ENCODE measurements at regions not wholly inside any gene's neighbourhood (a gene's known extent, or its start where the extent isn't known, plus 50 kb on each side); places are given as distances from the start of the nearest gene placed in this dataset.
"Not testable (repeated sequence)": the region's sequence is repeated elsewhere in the genome, so short reads cannot be mapped to it uniquely, and the experiment has no call there.

DNA sequence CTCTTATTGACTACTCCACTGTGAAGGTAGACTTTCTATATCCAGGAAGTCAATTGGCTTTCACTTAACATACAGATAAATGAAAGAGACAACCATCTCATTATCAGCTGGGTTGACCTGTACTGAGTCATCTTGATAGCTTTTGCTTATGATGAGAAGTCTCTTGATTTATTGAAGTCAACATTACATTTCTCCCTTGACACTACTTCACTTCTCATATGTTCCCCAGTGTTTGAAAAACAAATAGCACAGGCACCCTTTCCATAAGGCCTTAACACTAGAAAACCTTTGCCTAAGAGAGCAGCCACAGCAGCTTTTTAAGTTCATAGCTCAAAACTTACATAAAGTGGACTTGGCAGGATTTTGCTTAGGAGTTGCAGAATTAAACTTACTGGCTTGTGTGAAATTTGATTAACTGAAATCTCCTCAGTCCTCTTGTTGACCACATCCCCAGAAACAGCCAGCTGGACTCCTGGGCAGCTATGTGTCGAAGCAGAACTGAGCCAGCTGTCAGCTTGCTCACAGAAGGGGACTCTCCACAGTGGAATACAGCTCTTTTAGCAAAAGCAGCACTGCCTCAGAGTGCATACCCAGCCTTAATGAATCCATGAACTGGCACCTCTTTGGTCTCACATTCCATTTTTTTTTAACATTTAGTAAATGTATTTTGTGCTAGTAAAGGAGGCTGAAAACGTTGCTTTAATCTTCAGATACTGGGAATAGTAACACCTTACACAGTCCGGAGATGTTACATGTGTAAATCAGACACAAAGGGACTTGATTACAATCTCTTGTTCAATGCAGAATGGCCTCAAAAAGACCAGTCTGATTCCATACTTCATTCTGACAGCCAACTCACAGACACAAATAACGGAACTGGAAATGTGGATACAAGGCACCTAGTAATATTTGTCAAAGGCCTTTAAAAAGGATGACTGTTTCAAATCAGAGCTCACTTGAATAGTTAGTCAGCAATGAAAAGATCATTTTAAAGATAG is 1532.7 kb downstream of the HACE1 start:
- no peak overlapping the region for H3K4me3 ChIP-seq (ENCODE audit: low read length)
- H3K4me1 ChIP-seq (ENCODE audit: insufficient read depth, low read length) = no peaks in the 10 kb centered on the region
- no peaks in the 10 kb centered on the region for H3K9me3 ChIP-seq (ENCODE audit: low read depth, low read length)
- H3K27me3 ChIP-seq (ENCODE audit: insufficient read depth, low read length) = no peaks in the 10 kb centered on the region

DNA sequence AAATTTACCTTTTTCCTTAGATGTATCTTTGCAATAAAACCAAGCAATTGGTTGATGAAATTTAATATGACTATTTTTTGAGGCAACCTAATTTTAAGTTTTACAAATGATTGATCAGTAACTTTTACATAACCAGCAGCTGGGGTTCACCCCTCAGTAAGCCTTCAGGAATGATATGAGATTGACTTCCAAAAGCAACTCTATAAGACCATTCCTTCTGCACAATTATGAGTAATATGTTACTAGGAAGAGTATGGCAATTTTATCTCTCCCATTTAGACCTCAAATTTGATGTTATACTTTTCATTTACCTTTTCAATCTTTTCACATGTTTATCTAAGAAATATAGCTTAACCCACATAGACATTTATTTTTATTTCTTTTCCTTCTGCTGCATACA is 1546.3 kb downstream of the HACE1 start:
- no peaks in the 10 kb centered on the region for H3K9me3 ChIP-seq (ENCODE audit: low read depth, low read length)
- H3K4me3 ChIP-seq (ENCODE audit: low read length) = no peak overlapping the region
- no peaks in the 10 kb centered on the region for H3K27me3 ChIP-seq (ENCODE audit: insufficient read depth, low read length)
- no peaks in the 10 kb centered on the region for H3K4me1 ChIP-seq (ENCODE audit: insufficient read depth, low read length)

DNA sequence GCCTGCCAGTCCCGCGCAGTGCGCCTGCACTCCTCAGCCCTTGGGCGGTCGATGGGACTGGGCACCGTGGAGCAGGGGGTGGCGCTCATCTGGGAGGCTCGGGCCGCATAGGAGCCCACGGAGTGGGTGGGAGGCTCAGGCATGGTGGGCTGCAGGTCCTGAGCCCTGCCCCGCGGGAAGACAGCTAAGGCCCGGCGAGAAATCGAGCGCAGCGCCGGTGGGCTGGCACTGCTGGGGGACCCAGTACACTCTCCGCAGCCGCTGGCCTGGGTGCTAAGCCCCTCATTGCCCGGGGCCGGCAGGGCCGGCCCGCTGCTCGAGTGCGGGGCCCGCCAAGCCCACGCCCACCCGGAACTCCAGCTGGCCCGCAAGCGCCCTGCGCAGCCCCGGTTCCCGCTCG is 1565.3 kb downstream of the HACE1 start:
- not testable (repeated sequence) for H3K4me1 ChIP-seq (ENCODE audit: insufficient read depth, low read length); H3K27me3 ChIP-seq (ENCODE audit: insufficient read depth, low read length); H3K9me3 ChIP-seq (ENCODE audit: low read depth, low read length); H3K4me3 ChIP-seq (ENCODE audit: low read length)

DNA sequence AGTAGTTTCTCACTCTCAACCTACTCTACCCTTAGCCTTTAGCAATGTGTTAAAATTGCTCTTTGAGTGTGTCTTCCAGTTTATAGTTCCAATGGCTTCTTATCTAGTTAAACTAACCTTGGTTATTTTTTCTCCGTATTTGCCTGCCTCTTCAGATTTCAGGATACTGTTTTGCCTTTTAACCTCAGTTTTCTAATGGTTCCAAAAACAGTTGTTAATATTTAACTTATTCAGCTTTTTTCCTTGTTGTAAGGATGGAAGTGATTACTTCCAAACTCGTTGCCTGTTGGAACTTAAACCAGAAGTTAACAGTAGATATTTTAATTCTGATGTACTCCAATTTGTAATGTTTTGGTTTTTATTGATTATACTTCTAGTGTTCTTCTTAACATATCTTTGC is 1574.9 kb downstream of the HACE1 start:
- Histone ChIP-seq H3K9me3 (ENCODE audit: low read depth, low read length) (no peaks in the 10 kb centered on the region), H3K4me3 (ENCODE audit: low read length) (no peak overlapping the region), H3K4me1 (ENCODE audit: insufficient read depth, low read length) (no peaks in the 10 kb centered on the region), H3K27me3 (ENCODE audit: insufficient read depth, low read length) (no peaks in the 10 kb centered on the region)

DNA sequence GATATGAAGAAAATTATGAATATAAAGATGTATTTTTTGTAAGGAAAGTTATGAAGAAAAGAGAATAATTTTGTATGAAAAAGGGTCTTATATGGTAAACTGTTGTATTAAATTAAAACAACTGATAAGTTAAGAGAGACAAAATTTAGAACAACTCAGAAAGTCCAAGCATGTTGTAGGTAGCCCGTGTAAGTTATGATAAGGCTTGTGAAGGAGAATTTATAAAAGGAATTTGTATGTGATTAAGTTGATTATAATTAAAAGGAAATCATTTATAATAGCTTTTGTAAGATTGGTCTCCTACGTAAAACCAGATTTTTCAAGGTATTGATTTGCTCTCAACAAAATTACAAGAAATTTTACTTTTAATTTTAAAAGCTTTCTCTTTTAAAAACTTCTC is 1579.3 kb downstream of the HACE1 start:
- Histone ChIP-seq H3K27me3 (ENCODE audit: insufficient read depth, low read length) (no peaks in the 10 kb centered on the region), H3K4me3 (ENCODE audit: low read length) (no peak overlapping the region)

DNA sequence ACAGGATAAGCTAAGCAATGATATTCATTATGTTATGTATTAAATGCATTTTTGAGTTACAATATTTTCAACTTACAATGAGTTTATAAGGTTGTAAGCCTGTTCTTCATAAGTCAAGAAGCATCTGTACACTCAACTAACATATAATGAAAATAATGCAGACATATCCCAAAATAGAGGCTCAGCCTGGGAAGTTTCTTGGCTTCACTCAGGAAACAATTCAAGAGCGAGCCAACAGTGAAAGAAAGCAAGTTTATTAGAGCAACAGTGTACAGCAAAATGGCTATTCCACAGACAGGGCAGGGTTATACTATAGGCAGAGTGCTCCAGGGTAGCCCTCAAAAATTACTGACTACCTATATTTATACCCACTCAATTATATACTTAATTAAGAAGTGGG is 1581.8 kb downstream of the HACE1 start:
- Histone ChIP-seq H3K4me1 (ENCODE audit: insufficient read depth, low read length) (no peaks in the 10 kb centered on the region), H3K9me3 (ENCODE audit: low read depth, low read length) (no peaks in the 10 kb centered on the region), H3K4me3 (ENCODE audit: low read length) (no peak overlapping the region), H3K27me3 (ENCODE audit: insufficient read depth, low read length) (no peaks in the 10 kb centered on the region)

More for the DNA sequence above, 1579.3 kb downstream of the HACE1 start:
- H3K9me3 ChIP-seq (ENCODE audit: low read depth, low read length) = no peaks in the 10 kb centered on the region
- no peaks in the 10 kb centered on the region for H3K4me1 ChIP-seq (ENCODE audit: insufficient read depth, low read length)

DNA sequence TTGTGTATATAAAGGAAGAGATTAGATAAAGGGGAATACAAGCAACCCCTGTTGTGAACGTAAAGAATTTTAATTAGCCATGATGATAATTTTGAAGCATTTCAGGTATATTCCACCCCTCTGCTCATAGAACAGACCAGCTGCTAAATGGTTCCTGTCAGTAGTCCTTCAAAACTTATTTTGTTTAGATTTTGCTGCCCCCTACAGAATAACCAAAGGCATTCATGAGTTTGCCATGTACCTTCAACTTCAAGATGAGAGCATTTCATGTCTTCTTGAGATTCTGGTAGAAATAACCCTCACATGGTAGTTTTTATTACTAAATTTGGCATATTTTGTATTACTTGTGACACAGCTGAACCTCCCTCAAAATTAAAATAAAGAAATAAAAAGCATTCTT is 1586.7 kb downstream of the HACE1 start:
- no peaks in the 10 kb centered on the region for H3K4me1 ChIP-seq (ENCODE audit: insufficient read depth, low read length)
- H3K27me3 ChIP-seq (ENCODE audit: insufficient read depth, low read length) = no peaks in the 10 kb centered on the region

DNA sequence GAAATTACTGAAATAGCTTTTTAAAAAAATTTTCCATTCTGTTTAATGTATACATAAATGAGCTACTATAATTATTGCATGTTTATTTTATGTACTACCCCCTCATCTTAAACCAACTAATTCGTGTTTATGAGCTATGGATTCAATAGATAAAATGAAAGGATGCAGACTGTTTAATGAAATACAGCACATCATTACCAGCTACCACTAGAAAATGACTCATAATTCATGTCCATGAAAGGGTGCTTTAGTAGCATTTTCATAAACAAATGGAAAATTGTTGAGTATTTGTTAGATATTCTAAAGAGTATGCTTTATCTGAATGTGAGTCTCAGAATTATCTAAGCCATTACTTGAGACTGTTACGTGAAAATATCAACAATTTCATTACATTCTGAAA is 1590.1 kb downstream of the HACE1 start:
- no peaks in the 10 kb centered on the region for H3K4me1 ChIP-seq (ENCODE audit: insufficient read depth, low read length)
- no peak overlapping the region for H3K4me3 ChIP-seq (ENCODE audit: low read length)
- H3K9me3 ChIP-seq (ENCODE audit: low read depth, low read length) = no peaks in the 10 kb centered on the region
- H3K27me3 ChIP-seq (ENCODE audit: insufficient read depth, low read length) = no peaks in the 10 kb centered on the region

More for the DNA sequence above, 1586.7 kb downstream of the HACE1 start:
- no peak overlapping the region for H3K4me3 ChIP-seq (ENCODE audit: low read length)
- H3K9me3 ChIP-seq (ENCODE audit: low read depth, low read length) = no peaks in the 10 kb centered on the region

DNA sequence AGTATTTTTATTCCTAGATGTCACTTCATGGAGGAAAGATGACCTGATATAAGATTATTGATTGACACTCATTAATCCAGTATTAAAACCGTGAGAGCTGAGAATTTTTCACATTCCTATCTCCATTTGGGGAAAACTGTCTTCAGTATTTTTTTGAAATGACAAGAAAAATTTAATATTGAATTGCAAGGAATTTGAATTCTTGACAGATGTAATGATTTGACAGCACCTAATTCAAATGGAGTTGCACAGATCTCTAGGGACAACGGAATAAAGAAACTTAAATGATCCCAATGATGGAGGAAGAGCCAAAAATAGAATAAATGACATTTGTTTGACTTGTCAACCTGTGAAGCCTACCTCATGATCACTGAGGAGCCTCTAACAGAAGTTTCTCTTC is 1591.4 kb downstream of the HACE1 start:
- H3K4me1 ChIP-seq (ENCODE audit: insufficient read depth, low read length) = no peaks in the 10 kb centered on the region
- no peaks in the 10 kb centered on the region for H3K27me3 ChIP-seq (ENCODE audit: insufficient read depth, low read length)
- no peaks in the 10 kb centered on the region for H3K9me3 ChIP-seq (ENCODE audit: low read depth, low read length)
- H3K4me3 ChIP-seq (ENCODE audit: low read length) = no peak overlapping the region

DNA sequence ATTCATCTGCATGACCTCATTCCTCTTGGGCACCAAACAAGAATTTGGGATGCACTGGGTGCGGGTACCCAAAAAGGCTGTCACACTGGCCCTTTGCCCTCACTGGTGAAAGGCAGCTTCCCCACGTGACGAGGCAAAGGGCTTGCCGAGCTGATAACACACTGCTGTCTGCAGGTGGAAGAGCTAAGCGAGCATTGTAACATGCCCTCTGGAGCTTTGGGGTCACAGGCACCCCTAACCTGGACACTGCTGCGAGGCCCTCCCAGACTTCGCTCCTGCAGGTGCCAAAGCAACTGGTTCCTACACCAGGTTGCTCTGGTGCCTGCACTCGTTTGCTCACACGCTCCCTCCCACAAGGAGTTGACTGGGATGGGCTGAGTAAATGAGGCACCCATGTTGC is 1595.7 kb downstream of the HACE1 start:
- Histone ChIP-seq H3K9me3 (ENCODE audit: low read depth, low read length) (no peaks in the 10 kb centered on the region), H3K27me3 (ENCODE audit: insufficient read depth, low read length) (no peaks in the 10 kb centered on the region), H3K4me3 (ENCODE audit: low read length) (no peak overlapping the region), H3K4me1 (ENCODE audit: insufficient read depth, low read length) (no peaks in the 10 kb centered on the region)

DNA sequence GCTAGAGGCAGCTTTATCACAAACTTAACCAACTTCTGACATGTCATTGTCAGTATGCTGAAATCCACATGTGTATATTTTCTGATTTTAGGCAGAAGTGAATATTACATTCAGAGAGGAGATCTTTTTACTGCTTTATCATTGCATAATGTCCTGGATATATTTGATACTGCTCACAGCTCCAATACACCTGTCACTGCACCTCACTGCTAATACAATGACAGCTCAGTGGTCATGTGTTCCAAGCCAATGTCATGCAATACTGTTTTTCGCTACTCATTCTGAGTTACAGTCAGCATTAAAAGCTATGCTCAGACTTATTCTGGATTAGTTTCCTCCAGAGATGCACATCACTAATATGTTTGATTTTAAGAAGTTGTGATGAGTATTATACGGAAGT is 1604.6 kb downstream of the HACE1 start:
- H3K4me3 ChIP-seq (ENCODE audit: low read length) = no peak overlapping the region
- no peaks in the 10 kb centered on the region for H3K27me3 ChIP-seq (ENCODE audit: insufficient read depth, low read length)
- H3K9me3 ChIP-seq (ENCODE audit: low read depth, low read length) = no peaks in the 10 kb centered on the region
- H3K4me1 ChIP-seq (ENCODE audit: insufficient read depth, low read length) = no peaks in the 10 kb centered on the region

DNA sequence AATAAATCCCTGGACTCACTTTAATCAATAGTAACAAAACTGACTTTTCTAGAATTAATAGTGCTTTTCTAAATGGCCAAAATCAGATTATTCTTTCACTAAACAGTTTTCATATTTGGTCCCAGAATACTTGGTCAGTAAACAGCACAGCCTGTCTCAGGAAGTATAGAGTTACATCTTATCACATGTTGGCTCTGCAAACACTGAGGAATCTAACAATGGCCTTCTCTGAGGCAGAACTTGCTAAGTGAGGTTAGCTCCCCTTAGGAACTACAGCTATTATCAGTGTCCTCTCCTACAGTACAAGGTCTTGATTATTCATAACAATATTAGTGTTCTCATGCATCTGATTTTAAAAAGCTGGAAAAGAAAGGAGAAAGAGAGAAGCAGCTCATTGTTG is 1622.8 kb downstream of the HACE1 start:
- Histone ChIP-seq H3K4me3 (ENCODE audit: low read length) (no peak overlapping the region), H3K4me1 (ENCODE audit: insufficient read depth, low read length) (no peaks in the 10 kb centered on the region), H3K27me3 (ENCODE audit: insufficient read depth, low read length) (no peaks in the 10 kb centered on the region), H3K9me3 (ENCODE audit: low read depth, low read length) (peaks cover 10% of the 10 kb centered on the region)

DNA sequence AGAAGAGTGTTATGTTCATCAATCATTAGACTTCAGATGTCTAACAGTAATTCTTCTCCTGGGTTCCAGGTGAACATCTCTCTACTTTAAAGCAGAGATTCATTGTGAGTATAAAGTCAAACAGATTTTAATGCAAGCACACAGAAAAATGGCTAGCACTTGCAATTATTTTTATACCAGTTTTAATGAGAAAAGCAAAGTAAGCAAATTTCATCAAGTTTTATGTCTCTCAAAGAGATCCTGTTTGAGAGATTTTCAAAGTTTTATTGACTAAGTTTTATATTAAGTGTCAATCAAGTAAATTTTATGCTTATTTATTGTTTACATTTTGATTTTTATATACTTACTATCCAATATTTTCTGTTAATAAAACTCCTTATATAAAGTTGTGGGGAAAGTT is 1628.5 kb downstream of the HACE1 start:
- H3K9me3 ChIP-seq (ENCODE audit: low read depth, low read length) = no peaks in the 10 kb centered on the region
- no peaks in the 10 kb centered on the region for H3K4me1 ChIP-seq (ENCODE audit: insufficient read depth, low read length)
- H3K27me3 ChIP-seq (ENCODE audit: insufficient read depth, low read length) = no peaks in the 10 kb centered on the region
- no peak overlapping the region for H3K4me3 ChIP-seq (ENCODE audit: low read length)

DNA sequence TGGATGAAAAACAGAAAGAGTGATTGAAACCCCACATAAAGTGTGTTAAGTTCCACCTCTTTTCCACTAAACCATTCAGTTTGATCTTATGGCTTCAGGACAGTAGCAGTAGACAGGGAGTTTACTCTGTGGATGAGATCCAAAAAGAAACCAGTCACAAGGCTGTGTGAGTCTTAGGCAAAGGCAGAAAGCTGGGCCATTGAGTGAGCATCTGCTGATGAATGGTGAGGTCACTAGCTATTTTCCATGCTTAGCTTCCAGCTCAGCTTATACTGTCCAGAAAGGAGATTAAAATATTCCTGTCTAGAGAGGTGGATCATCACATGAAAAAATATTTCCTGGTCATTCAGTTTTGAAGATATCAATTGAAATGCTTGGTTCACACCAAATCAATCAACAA is 1643.9 kb downstream of the HACE1 start:
- H3K27me3 ChIP-seq (ENCODE audit: insufficient read depth, low read length) = no peaks in the 10 kb centered on the region
- H3K4me1 ChIP-seq (ENCODE audit: insufficient read depth, low read length) = no peaks in the 10 kb centered on the region
- no peak overlapping the region for H3K4me3 ChIP-seq (ENCODE audit: low read length)
- no peaks in the 10 kb centered on the region for H3K9me3 ChIP-seq (ENCODE audit: low read depth, low read length)

DNA sequence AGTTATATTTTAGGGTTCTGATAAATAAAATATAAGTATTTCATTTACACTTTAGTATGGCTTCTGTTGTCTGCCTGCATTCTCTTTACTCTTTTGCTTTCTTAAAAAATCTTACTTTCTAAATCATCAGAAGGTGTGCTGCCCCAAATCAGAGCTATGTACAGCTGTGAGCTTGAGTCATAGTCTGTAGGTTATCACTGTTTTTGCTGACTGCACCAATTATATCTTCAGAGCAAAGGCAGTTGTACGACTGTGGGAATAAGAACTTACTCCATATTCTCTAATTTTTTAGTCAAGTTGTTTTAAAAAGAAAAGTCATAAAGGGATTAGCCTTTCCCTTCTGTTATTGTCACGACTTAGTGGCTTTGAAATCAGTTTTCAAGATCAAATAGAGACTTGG is 1649.0 kb downstream of the HACE1 start:
- Histone ChIP-seq H3K4me3 (ENCODE audit: low read length) (no peak overlapping the region), H3K27me3 (ENCODE audit: insufficient read depth, low read length) (no peaks in the 10 kb centered on the region), H3K4me1 (ENCODE audit: insufficient read depth, low read length) (no peaks in the 10 kb centered on the region), H3K9me3 (ENCODE audit: low read depth, low read length) (no peaks in the 10 kb centered on the region)

DNA sequence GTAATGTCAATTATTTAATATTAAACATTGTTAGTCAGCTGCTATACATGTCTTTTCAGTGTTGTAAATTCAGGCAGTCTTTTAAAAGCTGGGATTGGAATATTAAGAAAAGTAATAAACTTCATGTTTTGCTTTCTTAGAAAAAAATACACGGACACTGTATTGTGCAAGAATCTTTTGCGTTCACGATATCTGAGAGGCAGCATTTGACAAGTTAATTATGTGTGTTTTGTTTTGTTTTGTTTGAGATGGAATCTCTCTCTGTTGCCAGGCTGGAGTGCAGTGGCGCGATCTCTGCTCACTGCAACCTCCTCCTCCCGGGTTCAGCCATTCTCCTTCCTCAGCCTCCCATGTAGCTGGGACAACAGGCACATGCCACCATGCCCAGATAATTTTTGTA is 1661.3 kb downstream of the HACE1 start:
- H3K9me3 ChIP-seq (ENCODE audit: low read depth, low read length) = no peaks in the 10 kb centered on the region
- H3K27me3 ChIP-seq (ENCODE audit: insufficient read depth, low read length) = no peaks in the 10 kb centered on the region
- H3K4me3 ChIP-seq (ENCODE audit: low read length) = no peak overlapping the region
- no peaks in the 10 kb centered on the region for H3K4me1 ChIP-seq (ENCODE audit: insufficient read depth, low read length)

Data from mononuclear cell (primary cell).